ENCODE measurements at regions not wholly inside any gene's neighbourhood (a gene's known extent, or its start where the extent isn't known, plus 50 kb on each side); places are given as distances from the start of the nearest gene placed in this dataset.

DNA sequence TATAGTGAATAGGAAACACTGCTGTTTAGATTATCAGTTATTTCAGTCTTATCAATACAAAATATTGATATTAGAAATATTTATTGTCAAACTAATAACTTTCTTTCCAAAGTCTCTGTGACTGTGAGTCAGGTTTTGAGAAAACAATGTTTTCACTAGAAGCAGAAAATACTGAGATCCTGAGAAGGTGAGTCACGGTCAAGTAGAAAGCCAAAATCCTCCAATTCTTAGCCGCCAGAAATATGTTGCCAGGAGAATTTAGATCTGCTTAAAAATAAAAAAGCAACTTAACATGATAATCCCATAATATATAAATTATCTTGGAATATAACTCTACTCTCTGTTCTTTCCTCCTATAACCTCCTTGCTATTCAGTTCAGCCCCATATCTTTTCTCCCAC is 181.9 kb upstream of the NRXN1 start:
- no peak for TF ChIP-seq POLR2AphosphoS5 (IDR thresholded peaks at IDR 0.05)
- TF ChIP-seq CTCF (IDR thresholded peaks at IDR 0.05) = no peak
- TF ChIP-seq POLR2A (IDR thresholded peaks at IDR 0.05) = no peak
- no peak for TF ChIP-seq EP300 (IDR thresholded peaks at IDR 0.05)
